ENCODE measurements at regions not wholly inside any gene's neighbourhood (a gene's known extent, or its start where the extent isn't known, plus 50 kb on each side); places are given as distances from the start of the nearest gene placed in this dataset.

DNA sequence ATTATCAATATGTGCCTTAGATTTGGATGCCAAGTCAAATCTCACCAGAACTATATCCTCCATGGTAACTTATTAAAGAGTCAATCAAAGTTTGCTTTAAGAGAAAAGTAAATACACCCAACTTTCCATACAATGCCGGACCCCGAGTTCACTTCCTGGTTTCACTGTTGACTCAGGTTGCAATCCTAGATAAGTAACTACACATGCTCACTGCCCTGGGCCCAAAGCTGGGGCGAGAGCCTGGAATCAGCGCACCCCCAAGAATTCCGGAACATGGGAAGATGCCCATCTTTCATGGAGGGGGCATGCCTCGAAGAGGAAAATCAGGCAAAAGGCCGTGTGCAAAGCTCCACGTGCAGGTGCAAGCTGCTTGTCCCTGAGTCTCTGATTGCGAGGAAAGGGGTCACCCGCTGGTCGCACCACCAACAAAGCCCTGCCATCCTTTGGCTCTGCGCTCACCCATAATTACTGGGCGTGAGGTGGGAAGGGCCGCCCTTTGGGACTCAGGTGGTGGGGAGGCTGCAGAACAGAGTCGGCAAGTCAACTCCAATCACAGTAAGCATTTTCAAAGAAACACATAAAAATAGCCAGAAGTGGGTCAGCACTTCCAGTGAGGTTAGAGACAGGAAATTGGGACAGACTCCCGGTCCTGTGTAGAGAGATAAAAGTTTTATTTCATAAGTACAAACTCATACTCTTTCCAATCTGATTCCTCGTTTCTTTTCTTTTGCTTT is 167.7 kb downstream of the TOMM20 start (continued):
- TF ChIP-seq PBX2 (CRISPR knock-in tag; IDR thresholded peaks at IDR 0.05; ENCODE audit: low read depth) (no peak), PBX2 (tag; conservative IDR thresholded peaks at IDR 0.05; ENCODE audit: low read depth) (no peak; the same call in 1 of the 2 replicates), GTF2A2 (tag; IDR thresholded peaks at IDR 0.05) (0 out of 2 replicates have a peak, but pooled peaks have one; percentile 39), JUNB (CRISPR knock-in tag; conservative IDR thresholded peaks at IDR 0.05) (no peak), DMBX1 (CRISPR knock-in tag; IDR thresholded peaks at IDR 0.05; ENCODE audit: borderline replicate concordance) (peak; percentile 65; the same call in 1 of the 2 replicates), IFI16 (CRISPR knock-in tag; IDR thresholded peaks at IDR 0.05) (no peak), FOXP1 (CRISPR knock-in tag; IDR thresholded peaks at IDR 0.05) (no peak; the same call in 1 of the 2 replicates), NBN (IDR thresholded peaks at IDR 0.05; ENCODE audit: low read depth) (no peak), GMEB1 (CRISPR knock-in tag; IDR thresholded peaks at IDR 0.05) (no peak), TAF9B (IDR thresholded peaks at IDR 0.05; ENCODE audit: partially characterized antibody) (no peak), ZNF277 (CRISPR knock-in tag; IDR thresholded peaks at IDR 0.05; ENCODE audit: borderline replicate concordance) (no peak), KDM1A (IDR thresholded peaks at IDR 0.05) (peak in 1 of 2 experiments; percentile 30; a peak in 2 of 4 replicates), ZNF507 (tag; conservative IDR thresholded peaks at IDR 0.05) (no peak), POLR2B (IDR thresholded peaks at IDR 0.05; ENCODE audit: low read depth, partially characterized antibody) (no peak), ZBTB17 (CRISPR knock-in tag; IDR thresholded peaks at IDR 0.05) (peak; percentile 76), CBX5 (IDR thresholded peaks at IDR 0.05; ENCODE audit: borderline replicate concordance, low read depth) (no peak), ZNF778 (CRISPR knock-in tag; IDR thresholded peaks at IDR 0.05) (no peak), RBBP5 (IDR thresholded peaks at IDR 0.05; ENCODE audit: borderline replicate concordance, insufficient read depth, low read length, poor library complexity, severe bottlenecking) (no peak), MBD2 (IDR thresholded peaks at IDR 0.05; ENCODE audit: borderline replicate concordance, low read depth) (no peak), MECOM (CRISPR knock-in tag; IDR thresholded peaks at IDR 0.05) (peak; percentile 62; the same call in 1 of the 2 replicates), NR0B1 (IDR thresholded peaks at IDR 0.05; ENCODE audit: partially characterized antibody) (no peak), MTA3 (IDR thresholded peaks at IDR 0.05; ENCODE audit: borderline replicate concordance) (peak; percentile 66; the same call in 1 of the 2 replicates), SMAD1 (IDR thresholded peaks at IDR 0.05; ENCODE audit: low read depth, low read length, partially characterized antibody) (no peak)

Measured in K562 (cell line).